ENCODE measurements at regions not wholly inside any gene's neighbourhood (a gene's known extent, or its start where the extent isn't known, plus 50 kb on each side); places are given as distances from the start of the nearest gene placed in this dataset.
"Not testable (repeated sequence)": the region's sequence is repeated elsewhere in the genome, so short reads cannot be mapped to it uniquely, and the experiment has no call there.

- DNase-seq = no peak
These were observed 508.6 kb downstream of the UTRN start for GRCh38 chr6:144793744-144794143.

- DNase-seq = not testable (repeated sequence)
These were observed 509.9 kb downstream of the UTRN start for GRCh38 chr6:144795022-144795421.

- DNase-seq = no peak
These were observed 510.9 kb downstream of the UTRN start for GRCh38 chr6:144796070-144796469.

GRCh38 chr6:144797881-144798589 lies 512.9 kb downstream of the UTRN start:
- no peak for DNase-seq

- no peak for DNase-seq
These were observed 519.2 kb downstream of the UTRN start for GRCh38 chr6:144804246-144804790.

GRCh38 chr6:144805049-144805448 lies 519.9 kb downstream of the UTRN start:
- DNase-seq = no peak

GRCh38 chr6:144806222-144806621 lies 521.1 kb downstream of the UTRN start:
- DNase-seq = no peak

GRCh38 chr6:144809120-144809519 lies 524.0 kb downstream of the UTRN start:
- DNase-seq = no peak

- no peak for DNase-seq
These were observed 524.8 kb downstream of the UTRN start for GRCh38 chr6:144809969-144810368.

- no peak for DNase-seq
These were observed 526.0 kb downstream of the UTRN start for GRCh38 chr6:144811140-144811539.

GRCh38 chr6:144816936-144817335 lies 531.8 kb downstream of the UTRN start:
- no peak for DNase-seq

GRCh38 chr6:144820270-144820669 lies 535.1 kb downstream of the UTRN start:
- DNase-seq = no peak

- no peak for DNase-seq
These were observed 538.0 kb downstream of the UTRN start for GRCh38 chr6:144823131-144823530.

- DNase-seq = no peak
These were observed 538.9 kb downstream of the UTRN start for GRCh38 chr6:144824018-144824417.

GRCh38 chr6:144834426-144835038 lies 549.4 kb downstream of the UTRN start:
- DNase-seq = no peak

GRCh38 chr6:144835322-144835973 lies 550.3 kb downstream of the UTRN start:
- no peak for DNase-seq

- no peak for DNase-seq
These were observed 555.5 kb downstream of the UTRN start for GRCh38 chr6:144840619-144841018.

- no peak for DNase-seq
These were observed 558.6 kb downstream of the UTRN start for GRCh38 chr6:144843701-144844100.

- DNase-seq = no peak
These were observed 559.5 kb downstream of the UTRN start for GRCh38 chr6:144844596-144844995.

GRCh38 chr6:144845186-144845585 lies 560.1 kb downstream of the UTRN start:
- DNase-seq = no peak

- DNase-seq = no peak
These were observed 562.8 kb downstream of the UTRN start for GRCh38 chr6:144847916-144848315.

- no peak for DNase-seq
These were observed 564.8 kb downstream of the UTRN start for GRCh38 chr6:144849920-144850319.

GRCh38 chr6:144853603-144854002 lies 568.5 kb downstream of the UTRN start:
- DNase-seq = no peak

- DNase-seq = no peak
These were observed 569.5 kb downstream of the UTRN start for GRCh38 chr6:144854654-144855053.

Data from GOT3 (cell line).